ENCODE measurements at regions not wholly inside any gene's neighbourhood (a gene's known extent, or its start where the extent isn't known, plus 50 kb on each side); places are given as distances from the start of the nearest gene placed in this dataset.
"Not testable (repeated sequence)": the region's sequence is repeated elsewhere in the genome, so short reads cannot be mapped to it uniquely, and the experiment has no call there.

DNA sequence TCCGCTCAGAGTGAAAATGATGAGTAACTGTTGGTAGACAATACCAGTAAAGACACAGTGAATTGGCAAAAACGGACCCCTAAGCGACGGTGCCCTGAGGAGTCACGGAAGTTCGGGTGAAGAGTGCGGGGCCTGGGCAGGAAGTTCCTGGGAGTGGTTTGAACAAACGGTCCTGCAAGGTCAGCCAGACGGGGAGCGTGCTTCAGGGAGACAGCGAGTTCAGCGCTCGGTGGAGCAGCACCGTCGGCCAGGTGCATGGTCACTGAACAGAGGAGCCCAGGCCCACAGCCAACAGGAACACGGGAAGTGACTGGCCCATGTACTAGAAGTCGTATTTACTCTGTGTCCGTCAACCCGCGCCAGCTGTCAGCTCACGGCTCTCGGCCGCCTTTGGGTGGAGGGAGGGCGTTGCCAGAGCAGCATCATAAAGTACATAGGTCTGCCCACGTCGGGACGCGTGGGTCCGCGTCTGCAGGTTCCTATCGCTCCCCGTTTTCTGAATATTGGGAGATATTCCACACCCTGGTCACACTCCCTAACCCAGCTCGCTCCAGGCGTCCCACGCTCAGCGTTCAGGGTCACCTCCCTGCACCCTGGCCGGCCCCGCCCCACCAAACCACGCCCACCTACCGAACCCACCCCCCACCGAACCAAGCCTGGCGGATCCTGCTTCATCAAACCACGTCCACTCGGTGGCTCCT, 75.6 kb upstream of the UXS1 start:
- H3K79me2 ChIP-seq (ENCODE audit: low read length): no peaks in the 10 kb centered on the region
- H4K20me1 ChIP-seq (ENCODE audit: insufficient read depth, low read length): no peaks in the 10 kb centered on the region
- H3K4me3 ChIP-seq (ENCODE audit: low read length): peak overlapping the region; percentile 72
- TF ChIP-seq CTCF (IDR thresholded peaks at IDR 0.05; ENCODE audit: low read depth, low read length) (no peak), EZH2phosphoT487 (IDR thresholded peaks at IDR 0.05; ENCODE audit: low read depth) (no peak)
- peak overlapping the region; percentile 59 for H3K4me2 ChIP-seq (ENCODE audit: low read length)
- no peaks in the 10 kb centered on the region for H3K27me3 ChIP-seq (ENCODE audit: low read depth, low read length)
- H3K4me1 ChIP-seq (ENCODE audit: low read length): peaks cover 8% of the 10 kb centered on the region; the same call in 1 of the 2 replicates
- H3K27ac ChIP-seq (ENCODE audit: low read length): no peak overlapping the region
- H3K9me3 ChIP-seq (ENCODE audit: insufficient read depth, low read length): no peaks in the 10 kb centered on the region
- H3K36me3 ChIP-seq (replicated peaks; ENCODE audit: low read depth, low read length): no peaks in the 10 kb centered on the region
- H3K9ac ChIP-seq (ENCODE audit: low read length): no peak overlapping the region
- peak overlapping the region; percentile 40; the same call in 1 of the 2 replicates for H2AFZ ChIP-seq (ENCODE audit: low read depth, low read length)

GRCh38 chr2:106267997-106268396, 73.9 kb upstream of the UXS1 start:
- Histone ChIP-seq H3K36me3 (replicated peaks; ENCODE audit: low read depth, low read length) (no peaks in the 10 kb centered on the region), H3K4me1 (ENCODE audit: low read length) (peaks cover 8% of the 10 kb centered on the region; the same call in 1 of the 2 replicates), H2AFZ (ENCODE audit: low read depth, low read length) (no peak overlapping the region), H3K4me2 (ENCODE audit: low read length) (no peak overlapping the region), H3K79me2 (ENCODE audit: low read length) (no peaks in the 10 kb centered on the region), H3K4me3 (ENCODE audit: low read length) (no peak overlapping the region), H3K27ac (ENCODE audit: low read length) (no peak overlapping the region), H4K20me1 (ENCODE audit: insufficient read depth, low read length) (no peaks in the 10 kb centered on the region), H3K27me3 (ENCODE audit: low read depth, low read length) (no peaks in the 10 kb centered on the region), H3K9me3 (ENCODE audit: insufficient read depth, low read length) (no peaks in the 10 kb centered on the region), H3K9ac (ENCODE audit: low read length) (no peak overlapping the region)
- no peak for TF ChIP-seq CTCF (IDR thresholded peaks at IDR 0.05; ENCODE audit: low read depth, low read length)
- no peak for TF ChIP-seq EZH2phosphoT487 (IDR thresholded peaks at IDR 0.05; ENCODE audit: low read depth)

- H3K9me3 ChIP-seq (ENCODE audit: insufficient read depth, low read length): no peaks in the 10 kb centered on the region
- no peak overlapping the region for H3K9ac ChIP-seq (ENCODE audit: low read length)
- H3K4me3 ChIP-seq (ENCODE audit: low read length): no peak overlapping the region
- H2AFZ ChIP-seq (ENCODE audit: low read depth, low read length): no peak overlapping the region
- H3K27me3 ChIP-seq (ENCODE audit: low read depth, low read length): no peaks in the 10 kb centered on the region
- no peaks in the 10 kb centered on the region for H4K20me1 ChIP-seq (ENCODE audit: insufficient read depth, low read length)
- no peaks in the 10 kb centered on the region for H3K4me1 ChIP-seq (ENCODE audit: low read length)
- no peak overlapping the region for H3K4me2 ChIP-seq (ENCODE audit: low read length)
- H3K27ac ChIP-seq (ENCODE audit: low read length): no peak overlapping the region
- H3K79me2 ChIP-seq (ENCODE audit: low read length): no peaks in the 10 kb centered on the region
- no peaks in the 10 kb centered on the region for H3K36me3 ChIP-seq (replicated peaks; ENCODE audit: low read depth, low read length)
- TF ChIP-seq CTCF (IDR thresholded peaks at IDR 0.05; ENCODE audit: low read depth, low read length): no peak
- TF ChIP-seq EZH2phosphoT487 (IDR thresholded peaks at IDR 0.05; ENCODE audit: low read depth): no peak
These were observed 67.8 kb upstream of the UXS1 start for GRCh38 chr2:106261871-106262321.

DNA sequence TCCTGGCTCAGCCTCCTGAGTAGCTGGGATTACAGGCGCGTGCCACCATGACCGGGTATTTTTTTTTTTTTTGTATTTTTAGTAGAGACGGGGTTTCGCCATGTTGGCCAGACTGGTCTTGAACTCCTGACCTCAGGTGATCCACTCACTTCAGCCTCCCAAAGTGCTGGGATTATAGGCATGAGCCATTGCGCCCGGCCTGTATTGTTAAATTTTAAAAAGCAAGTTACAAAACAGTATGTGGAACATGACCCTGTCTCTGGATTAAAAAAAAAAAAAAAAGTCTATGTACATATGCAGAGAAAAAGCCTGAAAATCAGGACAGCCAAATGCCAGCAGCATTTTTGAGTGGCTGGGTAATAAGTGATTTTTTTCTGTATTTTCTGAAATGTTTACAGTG, 64.8 kb upstream of the UXS1 start:
- not testable (repeated sequence) for H3K9me3 ChIP-seq (ENCODE audit: insufficient read depth, low read length)

More for the DNA sequence above, 64.8 kb upstream of the UXS1 start:
- H3K9ac ChIP-seq (ENCODE audit: low read length); H4K20me1 ChIP-seq (ENCODE audit: insufficient read depth, low read length); H2AFZ ChIP-seq (ENCODE audit: low read depth, low read length); H3K4me3 ChIP-seq (ENCODE audit: low read length); H3K27ac ChIP-seq (ENCODE audit: low read length); H3K27me3 ChIP-seq (ENCODE audit: low read depth, low read length); H3K4me1 ChIP-seq (ENCODE audit: low read length); H3K79me2 ChIP-seq (ENCODE audit: low read length); H3K36me3 ChIP-seq (replicated peaks; ENCODE audit: low read depth, low read length); H3K4me2 ChIP-seq (ENCODE audit: low read length): not testable (repeated sequence)
